Fibroblast of skin of right biceps (primary cell): ENCODE measurements at regions not wholly inside any gene's neighbourhood (a gene's known extent, or its start where the extent isn't known, plus 50 kb on each side); places are given as distances from the start of the nearest gene placed in this dataset.
"Not testable (repeated sequence)": the region's sequence is repeated elsewhere in the genome, so short reads cannot be mapped to it uniquely, and the experiment has no call there.

Source experiments
- DNase-seq: peaks from one replicate; pipeline ENCODE4 v3.0.0-alpha.2; 2013

DNA sequence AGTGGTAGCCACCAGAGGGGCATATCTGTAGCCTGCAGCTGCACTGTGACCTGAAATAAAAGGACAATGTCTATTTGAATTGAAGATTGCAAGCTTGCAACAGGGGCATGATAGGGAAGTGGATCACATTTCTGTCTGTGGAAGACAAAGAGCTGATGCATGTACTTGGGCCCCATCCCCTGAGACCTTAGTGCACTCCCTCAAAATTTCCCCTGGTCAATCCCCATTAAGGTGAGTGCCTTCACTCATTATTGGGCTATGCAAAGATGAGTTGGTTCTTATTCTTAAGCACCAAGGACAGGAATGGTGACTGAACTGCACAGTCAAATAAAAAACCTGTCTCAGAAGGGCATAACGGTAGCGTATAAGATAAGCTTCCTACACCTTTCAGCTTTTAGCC lies 273.1 kb upstream of the ARSJ start:
- DNase-seq: no peak

DNA sequence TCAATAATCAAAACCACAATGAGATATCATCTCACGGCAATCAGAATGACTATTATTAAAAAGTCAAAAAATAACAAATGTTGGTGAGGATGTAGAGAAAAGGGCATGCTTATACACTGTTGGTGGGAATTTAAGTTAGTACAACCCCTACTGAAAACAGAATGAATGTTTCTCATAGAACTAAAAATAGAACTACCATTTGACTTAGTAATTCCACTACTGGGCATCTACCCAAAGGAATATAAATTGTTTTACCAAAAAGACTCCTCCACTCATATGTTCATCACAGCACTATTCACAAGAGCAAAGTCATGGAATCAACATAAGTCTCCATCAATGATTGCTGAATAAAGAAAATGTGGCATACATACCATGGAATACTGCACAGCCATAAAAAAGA lies 278.1 kb upstream of the ARSJ start:
- DNase-seq: no peak

DNA sequence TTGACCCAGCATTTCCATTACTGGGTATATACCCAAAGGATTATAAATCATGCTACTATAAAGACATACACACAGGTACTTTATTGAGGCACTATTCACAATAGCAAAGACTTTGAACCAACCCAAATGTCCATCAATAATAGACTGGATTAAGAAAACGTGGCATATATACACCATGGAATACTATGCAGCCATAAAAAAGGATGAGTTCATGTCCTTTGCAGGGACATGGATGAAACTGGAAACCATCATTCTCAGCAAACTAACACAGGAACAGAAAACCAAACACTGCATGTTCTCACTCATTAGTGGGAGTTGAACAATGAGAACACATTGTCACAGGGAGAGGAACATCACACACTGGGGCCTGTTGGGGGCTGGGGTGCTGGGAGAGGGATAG lies 283.0 kb upstream of the ARSJ start:
- DNase-seq: not testable (repeated sequence)

DNA sequence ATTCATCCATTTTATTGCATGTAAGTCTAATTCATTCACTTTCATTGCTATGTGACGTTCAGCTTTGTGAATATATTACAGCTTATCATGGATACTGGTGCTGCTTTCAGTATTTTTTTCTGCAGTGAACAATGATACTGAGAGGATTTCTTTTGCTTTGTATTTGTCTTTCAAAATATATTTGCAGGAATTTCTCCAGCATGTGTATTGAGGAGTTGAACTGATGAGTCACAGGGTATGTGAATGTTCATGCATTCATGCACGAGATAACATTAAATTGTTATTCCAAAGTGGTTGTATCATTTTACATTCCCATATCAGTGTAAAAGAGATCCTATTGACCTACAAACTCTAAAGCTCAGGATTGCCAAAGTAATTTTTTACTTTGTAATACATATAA lies 283.8 kb upstream of the ARSJ start:
- DNase-seq: peak; percentile 71

DNA sequence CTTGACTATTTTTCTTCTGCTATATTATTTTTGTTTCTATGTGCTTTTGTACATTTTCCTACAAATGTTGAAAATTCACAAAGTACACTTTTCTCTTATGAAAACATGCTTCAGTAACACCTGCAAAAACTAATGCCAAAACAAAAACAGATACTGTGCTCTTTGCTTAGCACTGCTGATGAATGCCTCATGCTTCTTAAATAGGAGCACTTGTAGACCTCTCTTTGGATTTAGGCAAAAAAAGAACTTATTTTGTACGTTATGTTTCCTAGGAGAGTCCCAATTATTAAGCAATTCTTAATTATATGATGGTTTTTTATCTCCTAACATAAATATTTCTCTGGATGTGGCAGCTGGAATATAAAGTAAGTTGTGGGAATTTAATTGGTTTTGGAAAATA lies 285.0 kb upstream of the ARSJ start:
- no peak for DNase-seq

DNA sequence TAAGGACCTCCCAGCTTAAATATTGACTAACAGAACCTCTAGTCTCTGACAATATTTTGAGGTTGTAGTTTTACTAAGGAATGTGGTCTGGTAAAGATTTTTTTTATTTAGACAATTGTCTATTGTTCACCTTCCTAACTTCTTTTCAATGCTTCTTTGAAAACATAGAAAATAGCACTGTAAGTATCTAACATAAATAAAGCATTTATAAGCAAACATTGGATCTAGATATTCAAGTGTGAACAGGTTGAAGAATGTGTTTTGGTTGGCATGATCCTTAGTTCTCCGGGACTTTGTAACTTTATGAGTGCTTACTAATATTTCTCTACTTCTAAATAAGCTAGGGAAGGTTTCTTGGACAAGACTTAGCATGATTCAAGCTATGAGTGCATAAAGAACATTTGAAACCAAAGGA lies 285.4 kb upstream of the ARSJ start:
- peak; percentile 51 for DNase-seq

DNA sequence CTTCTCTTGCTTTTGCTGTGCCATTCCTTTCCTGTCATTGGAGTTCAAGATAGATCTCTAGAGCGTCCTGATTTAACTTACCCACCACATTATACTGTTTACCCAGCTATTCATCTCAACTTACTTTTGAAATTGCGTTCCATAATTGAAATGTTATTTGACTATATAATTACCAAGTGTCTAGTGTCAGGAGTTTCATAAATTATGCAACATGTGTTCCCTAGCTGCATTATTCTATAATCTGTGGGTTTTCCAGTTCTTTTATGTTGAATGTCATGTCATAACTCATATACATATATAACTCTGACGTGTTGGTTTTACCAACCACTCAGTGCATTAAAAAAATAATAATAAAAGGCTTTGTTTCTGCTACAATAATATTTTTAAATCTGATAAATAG lies 285.9 kb upstream of the ARSJ start:
- no peak for DNase-seq

DNA sequence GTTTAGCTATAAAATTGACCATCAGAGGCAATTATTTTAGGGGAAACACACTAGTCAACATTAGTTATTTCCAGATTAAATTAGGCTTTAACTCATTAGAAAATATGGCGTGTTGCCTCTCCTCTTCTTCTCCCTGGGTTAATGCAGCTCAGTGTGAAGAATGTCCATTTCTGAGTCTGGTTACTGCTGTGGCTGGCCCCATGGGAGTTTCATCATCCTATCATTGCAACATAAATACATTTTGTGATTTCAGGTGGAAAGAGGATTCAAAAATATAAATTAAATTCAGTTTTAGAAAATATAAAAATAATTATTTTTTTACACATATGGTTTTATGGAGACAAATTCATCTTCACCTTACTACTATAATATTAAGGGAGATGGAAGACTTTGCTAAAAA lies 288.5 kb upstream of the ARSJ start:
- no peak for DNase-seq

DNA sequence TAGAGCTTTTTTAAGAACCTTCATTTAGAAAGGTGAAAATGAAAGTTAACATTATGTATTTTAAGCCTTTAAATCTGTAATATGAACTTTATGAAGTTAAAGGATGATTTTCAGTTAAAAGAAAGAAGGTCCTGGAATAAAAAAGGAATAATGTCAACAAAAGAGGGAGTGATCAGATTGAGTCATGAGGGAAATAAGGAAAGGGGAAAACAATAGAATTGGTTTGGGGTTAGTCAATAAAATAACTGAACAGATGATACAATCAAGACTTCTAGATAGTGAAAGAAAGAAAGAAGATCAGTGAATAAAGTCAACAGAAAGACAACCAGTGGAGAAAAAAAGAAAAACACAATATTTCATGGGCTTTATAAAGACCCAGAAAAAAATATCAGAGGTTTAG lies 291.6 kb upstream of the ARSJ start:
- DNase-seq: no peak

DNA sequence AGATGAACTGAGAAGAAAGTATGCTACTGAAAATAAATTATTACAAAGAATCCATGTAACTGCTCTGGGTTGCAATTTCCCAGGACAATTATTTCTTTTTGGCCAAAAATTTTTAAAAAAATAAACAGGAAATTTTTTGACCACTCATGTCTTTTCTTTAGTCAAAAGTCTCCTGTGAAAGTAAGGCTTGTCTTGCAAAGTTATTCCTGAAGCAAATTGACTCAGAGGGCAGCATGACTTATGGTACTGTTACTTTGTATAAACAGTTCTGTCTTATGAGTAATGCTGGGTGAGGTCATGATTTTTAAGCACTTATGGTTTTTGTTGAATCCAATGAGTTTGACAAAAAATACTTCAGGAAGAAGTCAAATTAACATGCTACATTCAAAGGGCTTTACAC lies 292.8 kb upstream of the ARSJ start:
- peak; percentile 98 for DNase-seq

DNA sequence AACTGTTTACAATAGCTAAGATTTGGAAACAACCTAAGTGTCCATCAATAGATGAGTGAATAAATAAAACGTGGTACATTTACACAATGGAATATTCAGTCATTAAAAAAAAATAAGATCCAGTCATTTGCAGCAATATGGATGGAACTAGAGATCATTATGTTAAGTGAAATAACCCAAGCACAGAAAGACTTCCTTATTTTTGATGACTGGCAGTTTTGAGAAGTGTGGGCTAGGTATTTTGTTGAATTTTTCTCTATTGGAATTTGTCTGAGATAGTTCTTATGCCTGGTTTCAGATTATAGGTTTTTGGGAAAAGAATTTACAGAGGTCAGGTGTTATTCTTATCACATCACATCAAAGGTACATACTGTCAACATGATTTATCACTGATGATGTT lies 293.8 kb upstream of the ARSJ start:
- no peak for DNase-seq

DNA sequence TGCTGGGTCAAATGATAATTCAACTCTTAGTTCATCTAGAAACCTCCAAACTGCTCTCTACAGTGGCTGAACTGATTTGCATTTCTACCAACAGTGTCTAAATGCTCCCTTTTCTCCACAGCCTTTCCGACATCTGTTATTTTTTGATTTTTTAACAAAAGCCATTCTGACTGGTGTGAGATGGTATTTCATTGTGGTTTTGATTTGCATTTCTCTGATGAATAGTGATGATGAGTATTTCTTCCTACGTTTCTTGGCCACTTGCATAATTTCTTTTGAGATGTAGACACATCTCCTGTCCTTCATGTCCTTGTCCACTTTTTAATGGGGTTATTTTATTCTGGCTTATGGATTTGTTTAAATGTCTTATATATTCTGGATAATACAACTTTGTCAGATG lies 298.2 kb upstream of the ARSJ start:
- DNase-seq: peak; percentile 85

DNA sequence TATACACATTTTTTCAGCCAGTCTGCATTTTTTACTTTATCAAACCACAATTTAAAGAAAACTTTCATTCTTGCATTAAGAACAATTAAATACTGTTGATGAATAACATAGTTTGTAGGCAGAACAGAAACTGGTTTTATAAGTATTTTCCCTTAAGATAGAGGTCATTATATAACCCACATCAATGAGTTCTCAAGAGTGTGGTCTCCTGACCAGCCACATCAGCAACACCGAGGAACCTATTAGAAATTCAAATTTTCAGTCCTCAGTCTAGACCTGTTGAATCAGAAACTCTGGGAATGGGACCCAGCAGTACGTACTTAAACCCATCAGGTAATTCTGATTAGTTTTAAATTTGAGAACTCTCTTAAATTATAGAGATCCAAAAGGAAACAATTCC lies 299.6 kb upstream of the ARSJ start:
- no peak for DNase-seq

DNA sequence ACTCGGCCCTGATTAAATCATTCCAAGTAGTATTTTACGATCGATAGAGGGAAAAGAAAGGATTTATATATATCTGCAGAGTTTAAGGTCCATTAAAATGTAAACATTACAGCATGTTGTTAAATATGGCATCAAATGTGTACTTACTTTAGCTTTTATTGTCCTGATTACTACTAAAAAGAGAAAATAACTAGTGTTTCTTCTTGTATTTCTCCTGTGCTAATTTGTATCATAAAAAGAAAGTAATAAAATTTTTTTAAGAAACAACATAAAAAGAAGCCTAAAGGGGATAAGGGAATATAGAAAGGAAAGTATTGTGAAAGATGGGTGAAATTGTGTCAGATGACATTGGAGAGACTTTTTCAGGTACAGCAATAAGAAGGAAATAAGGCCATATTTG lies 300.3 kb upstream of the ARSJ start:
- DNase-seq: no peak

DNA sequence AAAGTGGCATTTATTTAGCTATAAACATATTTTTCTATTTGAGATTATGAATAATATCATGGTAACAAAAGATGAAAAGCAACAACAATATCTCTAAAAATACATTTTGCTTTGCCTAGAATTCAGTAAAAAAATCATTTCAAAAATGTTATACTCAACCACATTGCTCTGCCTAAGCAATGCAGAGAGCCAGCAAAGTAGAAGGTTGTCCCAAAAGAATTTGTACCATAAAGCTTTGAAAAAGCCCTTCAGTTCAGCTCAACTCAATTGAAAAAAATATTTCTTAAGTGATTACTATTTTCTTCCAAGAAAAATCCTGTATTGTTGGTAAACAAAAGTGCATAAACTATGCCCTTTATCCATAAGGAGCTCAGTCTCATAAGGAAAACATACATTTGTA lies 301.2 kb upstream of the ARSJ start:
- DNase-seq: no peak

DNA sequence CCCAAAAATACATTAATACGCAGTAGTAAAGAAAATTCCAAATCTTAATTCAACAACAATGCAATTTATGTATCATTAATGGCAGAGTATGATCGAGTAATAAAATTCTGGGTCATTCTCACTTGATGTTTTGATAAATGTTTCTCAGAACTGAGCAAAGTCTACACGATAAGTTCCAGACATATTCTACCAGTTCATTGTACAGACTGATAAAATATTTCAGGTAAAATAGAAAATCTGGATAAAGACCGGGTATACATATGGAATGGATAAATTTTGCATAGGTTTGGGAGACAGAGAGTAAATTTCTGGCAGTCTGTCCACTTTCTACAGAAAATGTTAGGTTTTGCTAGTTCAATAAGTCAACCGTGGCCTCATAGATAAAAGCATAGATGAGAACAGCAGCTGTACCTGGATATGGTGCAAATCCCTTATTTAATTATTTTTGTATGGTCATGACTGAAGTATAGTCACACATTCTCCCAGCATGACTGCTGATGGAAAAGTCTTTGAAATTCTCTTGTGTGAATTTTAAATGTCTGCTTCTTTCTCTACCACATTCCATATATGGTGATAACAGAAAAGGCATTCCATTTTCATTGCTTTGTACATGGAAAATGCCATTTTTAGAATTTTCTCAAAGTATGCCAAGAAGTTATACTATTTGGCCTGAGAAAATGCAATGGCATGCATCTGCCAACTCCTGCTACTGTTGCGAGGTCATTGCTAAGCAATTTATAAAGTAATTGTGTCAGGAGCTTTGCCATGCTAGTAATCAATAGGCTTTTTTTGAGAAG lies 301.9 kb upstream of the ARSJ start:
- DNase-seq: peak; percentile 96

DNA sequence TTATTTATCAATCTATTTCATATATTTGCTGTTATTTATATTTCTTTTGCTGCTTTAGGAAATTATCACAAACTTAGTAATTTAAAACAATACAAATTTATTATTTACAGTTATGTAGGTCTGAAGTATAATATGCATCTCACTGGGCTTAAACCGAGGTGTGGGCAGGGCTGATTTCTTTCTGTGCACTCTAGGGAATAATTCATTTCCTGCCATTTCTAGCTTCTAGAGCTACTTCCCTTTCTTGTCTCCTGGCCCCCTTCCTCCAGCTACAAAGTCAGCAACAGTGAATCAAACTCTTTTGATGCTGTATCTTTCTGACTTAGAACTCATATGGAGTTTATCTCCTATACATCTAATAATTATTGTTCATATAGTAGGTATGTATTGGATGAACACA lies 303.5 kb upstream of the ARSJ start:
- no peak for DNase-seq

DNA sequence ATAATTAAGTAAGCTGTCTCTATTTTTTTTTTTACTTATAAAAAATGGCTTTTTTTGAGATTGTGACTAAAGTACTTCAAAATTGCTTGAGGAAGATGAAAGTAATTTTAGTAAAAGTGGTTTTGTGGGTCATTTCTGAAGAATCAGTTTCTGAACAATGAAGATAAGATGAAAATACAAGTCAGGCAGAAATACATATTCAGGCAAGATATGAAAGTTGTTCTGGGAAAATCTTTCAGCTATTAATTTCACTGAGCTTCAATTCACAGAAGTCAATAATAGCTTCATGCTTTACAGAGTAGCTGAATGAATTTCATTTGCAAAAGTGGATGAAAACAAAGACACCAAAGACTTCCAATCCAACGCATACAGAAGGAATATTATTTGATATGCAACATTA lies 305.2 kb upstream of the ARSJ start:
- no peak for DNase-seq

DNA sequence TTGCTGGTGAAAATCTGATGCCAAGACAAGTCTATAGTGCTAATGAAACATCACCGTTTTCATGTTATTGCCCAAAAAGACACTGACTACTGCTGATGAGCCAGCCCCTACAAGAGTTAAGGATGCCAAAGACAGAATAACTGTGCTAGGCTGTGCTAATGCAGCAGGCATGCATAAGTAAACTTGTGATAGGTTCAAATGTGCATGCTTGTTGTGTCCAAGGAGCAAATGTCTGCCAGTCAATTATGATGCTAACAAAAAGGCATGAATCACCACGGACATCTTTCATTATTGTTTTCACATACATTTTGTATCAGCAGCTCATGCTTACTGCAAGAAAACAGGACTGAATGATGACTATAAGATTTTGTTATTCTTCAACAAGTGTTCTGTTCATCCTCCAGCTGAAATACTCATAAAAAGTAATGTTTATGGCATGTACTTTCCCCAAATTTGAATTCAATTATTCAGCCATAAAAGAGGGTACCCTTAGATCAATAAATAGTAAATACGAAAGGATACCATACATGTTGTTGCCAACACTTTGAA lies 306.9 kb upstream of the ARSJ start:
- DNase-seq: peak; percentile 73

DNA sequence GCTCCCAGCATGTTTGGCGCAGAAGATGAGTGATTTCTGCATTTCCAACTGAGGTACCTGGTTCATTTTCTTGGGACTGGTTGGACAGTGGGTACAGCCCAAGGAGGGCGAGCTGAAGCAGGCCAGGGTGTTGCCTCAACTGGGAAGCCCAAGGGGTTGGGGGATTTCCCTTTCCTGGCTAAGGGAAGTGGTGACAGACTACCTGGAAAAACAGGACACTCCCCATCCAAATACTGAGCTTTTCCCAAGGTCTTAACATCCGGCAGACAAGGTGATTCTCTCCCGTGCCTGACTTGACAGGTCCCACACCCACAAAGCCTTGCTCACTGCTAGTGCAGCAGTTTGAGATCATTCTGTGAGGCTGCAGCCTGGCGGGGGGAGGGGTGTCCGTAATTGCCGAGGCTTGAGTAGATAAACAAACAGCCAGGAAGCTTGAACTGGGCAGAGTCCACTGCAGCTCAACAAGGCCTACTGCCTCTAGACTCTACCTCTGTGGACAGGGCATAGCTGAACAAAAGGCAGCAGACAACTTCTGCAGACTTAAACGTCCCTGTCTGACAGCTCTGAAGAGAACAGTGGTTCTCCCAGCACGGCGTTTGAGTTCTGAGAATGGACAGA lies 307.7 kb upstream of the ARSJ start:
- no peak for DNase-seq

DNA sequence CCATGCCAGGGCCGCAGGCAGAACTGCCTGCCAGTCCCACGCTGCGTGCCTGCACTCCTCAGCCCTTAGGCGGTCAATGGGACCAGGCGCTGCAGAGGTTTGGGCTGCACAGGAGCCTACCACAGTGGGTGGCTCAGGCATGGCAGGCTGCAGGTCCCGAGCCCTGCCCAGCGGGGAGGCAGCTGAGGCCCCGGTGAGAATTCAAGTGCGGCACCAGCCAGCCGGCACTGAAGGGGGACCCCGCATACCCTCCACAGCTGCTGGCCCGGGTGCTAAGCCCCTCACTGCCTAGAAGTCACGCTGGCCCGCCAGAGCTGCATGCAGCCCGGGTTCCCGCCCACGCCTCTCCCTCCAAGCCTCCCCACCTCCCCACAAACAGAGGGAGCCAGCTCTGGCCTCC lies 302.5 kb upstream of the UGT8 start:
- no peak for DNase-seq

DNA sequence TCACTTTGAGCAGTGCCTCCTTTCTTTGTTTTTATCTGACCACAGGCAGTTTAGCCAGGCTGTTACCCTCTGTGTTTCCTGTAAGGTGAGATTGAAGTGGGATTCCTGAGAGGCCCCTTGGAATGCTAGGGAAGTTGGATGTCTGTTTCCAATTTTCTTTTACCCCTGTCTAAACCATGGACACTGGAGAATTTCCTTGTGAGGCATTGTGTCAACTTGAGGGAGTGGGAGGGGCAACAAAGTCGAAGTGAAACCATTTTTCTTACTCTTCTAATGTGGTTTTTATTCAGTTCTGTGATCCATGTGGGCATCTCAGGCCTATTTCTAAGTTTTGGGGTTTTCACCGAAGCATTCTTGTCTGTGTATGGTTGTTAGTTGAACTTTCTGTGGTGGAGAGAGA lies 296.1 kb upstream of the UGT8 start:
- DNase-seq: peak; percentile 69

DNA sequence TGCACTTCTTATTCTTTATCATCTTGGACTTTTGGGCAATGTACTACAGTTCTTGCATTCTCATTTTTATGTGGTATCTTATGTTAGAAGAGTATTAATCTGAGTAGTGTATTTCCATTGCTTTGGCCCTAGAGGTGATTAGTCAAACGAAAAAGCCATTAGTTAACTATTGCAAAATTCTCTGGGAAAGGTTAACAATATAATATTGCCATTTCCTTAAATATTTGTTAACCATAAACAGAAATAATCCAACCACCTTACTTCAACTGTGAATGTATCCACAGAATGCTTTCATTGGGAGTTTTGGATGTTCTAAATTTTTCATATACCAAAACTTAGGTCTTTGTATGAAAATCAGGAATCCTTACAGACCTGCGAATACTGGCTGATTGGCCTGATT lies 294.6 kb upstream of the UGT8 start:
- no peak for DNase-seq

DNA sequence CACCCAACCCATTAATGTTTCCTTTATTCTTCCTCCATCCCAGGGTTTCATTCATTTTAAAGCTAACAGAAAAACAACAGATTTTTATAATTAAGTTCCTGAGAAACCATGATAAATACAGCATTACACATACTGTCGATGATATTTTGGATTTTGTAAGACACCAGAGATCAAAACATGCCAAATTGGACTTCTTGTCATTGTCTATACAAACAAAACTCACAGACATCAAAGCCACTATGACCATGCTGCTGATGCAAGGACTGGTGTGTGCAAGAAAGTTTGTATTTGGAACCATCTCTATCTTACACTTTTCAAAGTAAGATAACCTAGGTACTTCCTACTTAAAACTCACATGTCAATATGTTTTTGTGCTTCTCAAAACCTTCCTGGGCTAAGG lies 294.0 kb upstream of the UGT8 start:
- DNase-seq: no peak

DNA sequence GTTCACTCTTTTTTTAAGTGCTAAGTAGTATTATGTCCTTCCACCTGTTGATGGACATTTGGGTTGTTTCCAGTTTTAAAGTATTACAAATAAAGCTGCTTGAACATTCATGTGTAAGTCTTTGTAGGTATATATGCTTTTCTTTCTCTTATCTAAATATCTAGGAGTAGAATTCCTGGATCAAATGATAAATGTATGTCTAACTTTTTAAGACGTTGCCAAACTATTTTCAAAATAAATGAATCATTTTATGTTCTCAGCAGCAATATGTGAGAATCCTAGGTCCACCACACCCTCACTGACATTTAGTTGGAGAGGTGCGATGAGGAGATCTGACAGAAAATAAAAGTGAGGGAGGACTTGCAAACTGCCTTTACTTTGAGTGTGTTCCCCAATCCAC lies 291.7 kb upstream of the UGT8 start:
- no peak for DNase-seq
